Thymus (tissue), 11 donors: ENCODE measurements at regions not wholly inside any gene's neighbourhood (a gene's known extent, or its start where the extent isn't known, plus 50 kb on each side); places are given as distances from the start of the nearest gene placed in this dataset.

Experiments used
- DNase-seq, 9 donors: peaks; one replicate each; pipeline ENCODE4 v3.0.0-alpha.2; 2013; ENCODE audit warnings: low spot score in 9 of 9, low read depth in 6 of 9, missing footprints in 1 of 9
- H3K27ac ChIP-seq, 2 donors: one replicate each; pipeline ENCODE4 v1.5.1; 2013; ENCODE audit warnings: control low read depth in 1 of 2, low read depth in 1 of 2, low read length in 1 of 2, mild to moderate bottlenecking in 1 of 2, moderate library complexity in 1 of 2
- H3K27me3 ChIP-seq, 2 donors: one replicate each; pipeline ENCODE4 v1.5.1; 2013; ENCODE audit warnings: low read length in 1 of 2; ENCODE audit not compliant: control insufficient read depth in 2 of 2, insufficient read depth in 1 of 2
- H3K36me3 ChIP-seq, 2 donors: one replicate each; pipeline ENCODE4 v1.5.1; 2013; ENCODE audit warnings: low read length in 1 of 2, mild to moderate bottlenecking in 1 of 2, moderate library complexity in 1 of 2; ENCODE audit not compliant: control insufficient read depth in 2 of 2, insufficient read depth in 2 of 2
- H3K4me1 ChIP-seq, 2 donors: one replicate each; pipeline ENCODE4 v1.5.1; 2013; ENCODE audit warnings: low read length in 2 of 2; ENCODE audit not compliant: control insufficient read depth in 2 of 2, insufficient read depth in 2 of 2
- H3K4me3 ChIP-seq, 2 donors: one replicate each; pipeline ENCODE4 v1.5.1; 2013; ENCODE audit warnings: low read length in 2 of 2, control low read depth in 1 of 2, mild to moderate bottlenecking in 1 of 2
- H3K9me3 ChIP-seq, 2 donors: one replicate each; pipeline ENCODE4 v1.5.1; 2013; ENCODE audit warnings: low read length in 1 of 2, mild to moderate bottlenecking in 1 of 2; ENCODE audit not compliant: control insufficient read depth in 2 of 2, insufficient read depth in 1 of 2
- WGBS: extraction: QIAGEN DNeasy Blood & Tissue Kit; methylation state at CpG from one replicate; pipeline ENCODE4 v1.1.7; 2013; 5-methylcytosine and 5-hydroxymethylcytosine counted together
- donor health status: healthy.

GRCh38 chr11:104404231-104405175 is 240.6 kb upstream of the PDGFD start:
- 86% methylated on average over 3 of the region's 3 CpGs for WGBS
- H3K4me3 ChIP-seq: no peak overlapping the region
- H3K36me3 ChIP-seq: no peaks in the 10 kb centered on the region
- H3K4me1 ChIP-seq: no peaks in the 10 kb centered on the region
- DNase-seq: no peak
- H3K9me3 ChIP-seq: no peaks in the 10 kb centered on the region
- H3K27ac ChIP-seq: no peak overlapping the region
- no peaks in the 10 kb centered on the region for H3K27me3 ChIP-seq

GRCh38 chr11:104402812-104403521 is 239.0 kb upstream of the PDGFD start:
- Histone ChIP-seq H3K4me3 (no peak overlapping the region), H3K36me3 (no peaks in the 10 kb centered on the region), H3K4me1 (no peaks in the 10 kb centered on the region), H3K9me3 (no peaks in the 10 kb centered on the region), H3K27ac (no peak overlapping the region), H3K27me3 (no peaks in the 10 kb centered on the region)
- 91% methylated on average over 1 of the region's 1 CpG for WGBS
- no peak for DNase-seq

GRCh38 chr11:104394508-104394907 is 230.6 kb upstream of the PDGFD start:
- no peaks in the 10 kb centered on the region for H3K27me3 ChIP-seq
- H3K4me1 ChIP-seq: no peaks in the 10 kb centered on the region
- no peak overlapping the region for H3K27ac ChIP-seq
- H3K9me3 ChIP-seq: no peaks in the 10 kb centered on the region
- no peak overlapping the region for H3K4me3 ChIP-seq
- 61% methylated on average over 1 of the region's 1 CpG for WGBS
- H3K36me3 ChIP-seq: no peaks in the 10 kb centered on the region
- DNase-seq: no peak

GRCh38 chr11:104390651-104391050 is 226.7 kb upstream of the PDGFD start:
- no peaks in the 10 kb centered on the region for H3K27me3 ChIP-seq

GRCh38 chr11:104385884-104386283 is 221.9 kb upstream of the PDGFD start:
- H3K4me3 ChIP-seq: no peak overlapping the region
- 91% methylated on average over 1 of the region's 1 CpG for WGBS
- no peaks in the 10 kb centered on the region for H3K9me3 ChIP-seq
- no peak for DNase-seq
- H3K4me1 ChIP-seq: no peaks in the 10 kb centered on the region
- H3K27ac ChIP-seq: no peak overlapping the region
- no peaks in the 10 kb centered on the region for H3K27me3 ChIP-seq
- no peaks in the 10 kb centered on the region for H3K36me3 ChIP-seq

More at GRCh38 chr11:104390651-104391050, 226.7 kb upstream of the PDGFD start:
- Histone ChIP-seq H3K4me1 (no peaks in the 10 kb centered on the region), H3K4me3 (no peak overlapping the region), H3K27ac (no peak overlapping the region), H3K9me3 (no peaks in the 10 kb centered on the region), H3K36me3 (no peaks in the 10 kb centered on the region)
- DNase-seq: no peak
- 92% methylated on average over 4 of the region's 4 CpGs for WGBS

GRCh38 chr11:104380358-104380757 is 216.4 kb upstream of the PDGFD start:
- no peaks in the 10 kb centered on the region for H3K27me3 ChIP-seq
- no peaks in the 10 kb centered on the region for H3K9me3 ChIP-seq
- no peak for DNase-seq
- H3K36me3 ChIP-seq: no peaks in the 10 kb centered on the region
- H3K4me1 ChIP-seq: no peaks in the 10 kb centered on the region
- H3K4me3 ChIP-seq: no peak overlapping the region
- no peak overlapping the region for H3K27ac ChIP-seq

GRCh38 chr11:104372111-104372510 is 208.2 kb upstream of the PDGFD start:
- WGBS: 91% methylated on average over 3 of the region's 3 CpGs

GRCh38 chr11:104370478-104370877 is 206.5 kb upstream of the PDGFD start:
- no peak overlapping the region for H3K27ac ChIP-seq
- no peak overlapping the region for H3K4me3 ChIP-seq
- no peak for DNase-seq
- 83% methylated on average over 3 of the region's 3 CpGs for WGBS
- no peaks in the 10 kb centered on the region for H3K27me3 ChIP-seq
- no peaks in the 10 kb centered on the region for H3K36me3 ChIP-seq
- H3K4me1 ChIP-seq: no peaks in the 10 kb centered on the region
- H3K9me3 ChIP-seq: peaks cover 0 to 5% of the 10 kb centered on the region in 2 donors

More at GRCh38 chr11:104372111-104372510, 208.2 kb upstream of the PDGFD start:
- no peaks in the 10 kb centered on the region for H3K9me3 ChIP-seq
- no peaks in the 10 kb centered on the region for H3K36me3 ChIP-seq
- DNase-seq: no peak
- H3K4me1 ChIP-seq: no peaks in the 10 kb centered on the region
- H3K27me3 ChIP-seq: no peaks in the 10 kb centered on the region
- no peak overlapping the region for H3K27ac ChIP-seq
- no peak overlapping the region for H3K4me3 ChIP-seq

- Histone ChIP-seq H3K27me3 (no peaks in the 10 kb centered on the region), H3K36me3 (no peaks in the 10 kb centered on the region), H3K9me3 (peaks cover 0 to 5% of the 10 kb centered on the region in 2 donors), H3K27ac (no peak overlapping the region), H3K4me3 (no peak overlapping the region), H3K4me1 (no peaks in the 10 kb centered on the region)
- 91% methylated on average over 4 of the region's 4 CpGs for WGBS
- DNase-seq: no peak
Measured at GRCh38 chr11:104369761-104370160, 205.8 kb upstream of the PDGFD start.
